Renal pelvis (tissue), 1 donor: ENCODE measurements at regions not wholly inside any gene's neighbourhood (a gene's known extent, or its start where the extent isn't known, plus 50 kb on each side); places are given as distances from the start of the nearest gene placed in this dataset.
"Not testable (repeated sequence)": the region's sequence is repeated elsewhere in the genome, so short reads cannot be mapped to it uniquely, and the experiment has no call there.

Source experiments
- DNase-seq: peaks from one replicate; pipeline ENCODE4 v3.0.0-alpha.2; 2013

GRCh38 chr2:55124682-55125081 is 74.4 kb upstream of the RTN4 start:
- DNase-seq: not testable (repeated sequence)

DNA sequence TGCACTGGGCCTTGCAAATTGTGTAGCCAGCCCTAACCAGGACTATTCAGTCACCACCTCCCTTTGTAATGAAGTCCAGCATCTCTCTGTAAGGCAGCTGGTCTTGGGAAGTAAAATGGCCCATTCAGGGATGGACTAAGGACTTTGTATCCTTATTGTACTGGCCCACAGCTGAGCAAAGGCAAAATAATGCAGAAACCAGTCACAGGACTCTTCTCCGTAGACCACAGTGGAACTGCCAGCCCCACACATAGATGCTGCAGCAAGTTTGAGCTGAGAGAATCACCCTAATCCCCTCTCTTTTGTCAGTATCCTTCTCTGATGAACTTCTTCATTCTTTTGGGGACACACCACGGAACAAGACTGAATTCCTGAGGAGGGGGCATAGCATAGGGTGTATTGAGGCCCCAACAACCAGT is 73.6 kb upstream of the RTN4 start:
- DNase-seq: no peak

- DNase-seq: peak; percentile 84
Observed at GRCh38 chr2:55120634-55121359, 70.5 kb upstream of the RTN4 start.

DNA sequence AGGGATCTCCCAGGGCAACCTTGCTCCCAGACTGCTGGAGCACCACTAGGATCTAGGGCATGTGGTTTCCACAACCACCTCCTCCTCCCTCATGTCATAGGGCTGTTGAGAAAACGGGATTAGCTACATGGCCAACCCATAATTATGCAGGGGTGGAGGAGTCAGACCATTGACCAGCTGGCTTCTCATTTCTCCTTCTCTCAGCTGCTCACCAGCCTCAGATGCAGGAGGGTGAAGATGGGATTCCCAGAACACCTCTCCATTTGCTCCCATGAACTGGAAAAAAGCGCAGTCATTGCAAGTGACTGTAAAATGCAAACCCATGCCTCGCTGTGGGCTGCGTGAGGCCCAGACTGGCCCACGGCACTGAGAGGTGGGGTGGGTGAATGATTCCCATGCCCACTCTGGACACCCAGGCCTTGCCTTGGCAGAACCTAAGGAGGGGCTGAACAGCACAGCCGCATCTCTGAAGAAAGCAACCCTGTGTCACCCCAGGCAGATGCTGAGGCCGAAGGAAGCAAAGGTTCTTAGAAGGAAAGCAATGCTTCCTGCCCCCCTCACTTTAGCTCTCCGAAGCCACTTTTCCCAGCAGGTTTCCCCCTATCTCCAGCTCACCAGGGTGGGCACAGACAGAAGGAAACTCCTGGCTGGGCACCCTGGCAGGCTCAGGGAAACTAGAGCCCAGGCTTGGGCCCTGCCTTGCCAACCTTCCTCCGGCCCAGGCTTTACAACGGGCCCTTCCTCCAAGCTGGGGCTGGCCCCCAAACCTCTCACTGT is 69.6 kb upstream of the RTN4 start:
- DNase-seq: no peak

GRCh38 chr2:55118643-55119083 is 68.4 kb upstream of the RTN4 start:
- no peak for DNase-seq

DNA sequence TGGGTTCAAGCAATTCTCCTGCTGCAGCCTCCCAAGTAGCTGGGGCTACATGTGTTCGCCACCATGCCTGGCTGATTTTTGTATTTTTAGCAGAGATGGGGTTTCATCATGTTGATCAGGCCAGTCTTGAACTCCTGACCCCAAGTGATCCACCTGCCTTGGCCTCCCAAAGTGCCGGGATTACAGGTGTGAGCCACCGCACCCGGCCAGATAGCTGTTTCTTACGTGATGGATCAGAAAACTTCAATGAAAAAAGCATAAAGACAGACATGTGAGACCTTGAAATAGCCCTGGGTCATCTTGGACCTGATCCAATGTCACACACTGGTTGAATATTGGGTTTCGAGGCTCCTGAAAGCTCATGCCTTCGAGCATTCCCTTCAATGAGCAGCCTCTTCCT is 66.7 kb upstream of the RTN4 start:
- no peak for DNase-seq

DNA sequence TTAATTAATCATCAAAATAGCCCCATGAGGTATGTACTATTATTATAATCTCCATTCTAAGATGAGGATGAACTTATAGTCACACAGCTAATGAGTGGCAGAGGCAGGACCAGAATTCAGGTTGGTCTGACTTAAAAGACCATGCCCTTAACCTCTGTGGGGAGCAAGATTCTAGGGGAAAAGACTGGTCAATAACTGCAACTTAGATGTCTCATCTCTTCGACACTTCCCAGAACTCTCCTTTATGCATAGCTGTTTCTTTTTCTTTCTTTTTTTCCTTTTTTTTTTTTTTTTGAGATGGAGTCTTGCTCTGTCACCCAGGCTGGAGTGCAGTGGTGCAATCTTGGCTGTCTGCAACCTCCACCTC is 66.3 kb upstream of the RTN4 start:
- no peak for DNase-seq

DNA sequence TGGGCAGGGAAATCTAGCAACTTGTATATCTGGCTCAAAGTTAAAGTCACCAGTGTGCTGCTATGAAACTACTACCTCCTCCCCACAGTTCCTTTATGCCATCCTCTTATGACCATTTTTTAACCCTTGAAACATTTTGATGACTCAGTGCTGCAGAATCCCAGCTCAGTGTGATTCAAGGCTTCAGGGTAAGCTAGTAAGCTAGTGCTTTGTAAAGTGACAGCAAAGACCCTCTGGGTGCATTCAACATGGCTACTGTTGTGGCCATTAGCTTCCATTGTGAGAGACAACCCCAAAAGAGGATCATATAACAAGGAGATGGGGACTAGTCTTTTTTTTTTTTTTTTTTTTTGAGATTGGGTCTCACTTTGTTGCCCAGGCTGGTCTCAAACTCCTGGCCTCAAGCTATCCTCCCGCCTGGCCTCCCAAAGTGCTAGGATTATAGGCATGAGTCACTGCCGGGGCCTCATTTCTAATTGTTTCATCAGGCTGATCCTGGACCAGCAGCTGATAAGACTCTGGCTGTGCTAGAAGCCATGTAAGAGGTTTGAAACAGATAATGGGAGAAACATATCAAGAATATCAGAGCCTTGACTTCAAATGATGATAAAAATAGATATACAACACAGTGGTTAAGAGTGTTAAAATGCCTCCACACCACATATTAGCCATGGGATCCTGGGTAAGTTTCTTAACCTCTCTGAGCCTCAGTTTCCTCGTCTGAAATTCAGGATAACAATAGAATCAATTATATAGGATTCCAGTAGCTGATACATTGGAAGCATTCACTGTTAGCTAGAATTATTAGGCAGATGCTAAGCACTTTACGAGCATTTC is 65.7 kb upstream of the RTN4 start:
- DNase-seq: no peak

GRCh38 chr2:55114597-55114996 is 64.3 kb upstream of the RTN4 start:
- DNase-seq: no peak

DNA sequence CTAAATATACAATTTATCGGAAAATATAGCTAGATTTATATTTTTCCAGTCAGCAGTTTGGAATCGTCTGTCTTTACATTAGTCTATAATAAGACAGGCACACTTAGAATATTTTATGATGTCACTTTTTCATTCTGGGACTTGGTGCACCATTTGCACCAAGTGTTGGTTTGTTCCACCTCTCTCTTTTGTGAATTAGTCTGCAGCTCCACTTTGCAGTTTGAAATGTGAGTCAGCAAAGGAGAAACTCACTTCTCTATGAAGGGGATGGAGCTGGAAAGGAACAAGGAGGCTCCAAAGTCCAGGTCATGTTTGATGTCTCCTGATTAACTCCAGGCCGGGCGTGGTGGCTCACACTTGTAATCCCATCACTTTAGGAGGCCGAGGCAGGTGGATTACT is 63.8 kb upstream of the RTN4 start:
- DNase-seq: no peak

GRCh38 chr2:55112229-55113031 is 62.2 kb upstream of the RTN4 start:
- peak; percentile 59 for DNase-seq

- no peak for DNase-seq
Observed at GRCh38 chr2:55111570-55112228, 61.4 kb upstream of the RTN4 start.

GRCh38 chr2:55111230-55111569 is 60.9 kb upstream of the RTN4 start:
- no peak for DNase-seq

GRCh38 chr2:55109219-55109891 is 59.1 kb upstream of the RTN4 start:
- no peak for DNase-seq

DNA sequence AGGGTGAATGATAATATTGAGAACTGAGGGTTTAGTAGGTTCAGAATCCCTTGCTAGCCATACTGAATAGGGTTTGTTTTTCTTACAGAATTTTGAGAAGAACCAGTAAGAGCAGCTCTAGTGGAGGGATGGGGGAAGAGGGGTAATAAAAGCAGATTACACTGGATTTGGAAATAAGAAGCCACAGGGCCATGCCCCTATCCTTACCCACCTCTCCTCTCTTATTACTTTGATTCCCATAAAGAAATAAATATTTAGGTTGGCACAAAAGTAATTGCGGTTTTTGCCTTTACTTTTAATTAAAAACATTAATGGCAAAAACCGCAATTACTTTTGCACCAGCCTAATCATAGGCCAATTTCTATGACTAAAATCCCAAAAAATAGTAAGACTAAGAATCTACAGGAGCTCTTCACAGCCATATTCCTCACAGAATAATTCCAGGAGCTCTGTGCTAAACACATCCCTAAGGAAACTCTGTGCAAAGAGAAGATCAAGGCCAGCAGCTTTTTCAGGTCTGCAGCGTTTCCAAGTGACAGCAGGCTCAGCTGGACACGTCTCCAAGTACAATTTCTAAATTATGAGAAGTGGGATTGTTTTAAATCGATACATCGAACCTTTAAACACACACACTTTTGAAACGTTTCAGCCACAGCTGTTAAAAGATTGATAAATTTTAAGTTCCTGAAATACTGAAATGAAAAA is 58.4 kb upstream of the RTN4 start:
- no peak for DNase-seq

DNA sequence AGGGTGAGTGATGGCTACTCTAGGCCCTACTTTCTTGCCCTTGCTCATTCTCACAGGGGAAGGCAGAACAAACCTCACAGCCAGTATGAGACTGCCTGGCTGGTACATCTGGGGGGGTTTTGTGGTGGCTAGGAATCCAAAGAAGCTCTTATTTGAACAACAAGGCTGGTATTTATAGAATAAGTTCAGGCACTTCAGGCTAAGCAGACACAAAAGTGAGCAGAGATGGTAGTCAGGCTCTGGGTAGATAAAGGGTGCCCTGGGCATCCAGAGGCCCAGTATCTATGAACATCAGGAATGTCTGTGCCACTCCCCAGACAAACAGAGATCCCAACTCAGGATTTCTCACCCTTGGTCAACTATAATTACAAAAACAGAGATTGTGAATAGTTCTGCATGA is 57.2 kb upstream of the RTN4 start:
- DNase-seq: no peak

GRCh38 chr2:55106148-55106547 is 55.9 kb upstream of the RTN4 start:
- no peak for DNase-seq

GRCh38 chr2:55105456-55105855 is 55.2 kb upstream of the RTN4 start:
- DNase-seq: no peak

DNA sequence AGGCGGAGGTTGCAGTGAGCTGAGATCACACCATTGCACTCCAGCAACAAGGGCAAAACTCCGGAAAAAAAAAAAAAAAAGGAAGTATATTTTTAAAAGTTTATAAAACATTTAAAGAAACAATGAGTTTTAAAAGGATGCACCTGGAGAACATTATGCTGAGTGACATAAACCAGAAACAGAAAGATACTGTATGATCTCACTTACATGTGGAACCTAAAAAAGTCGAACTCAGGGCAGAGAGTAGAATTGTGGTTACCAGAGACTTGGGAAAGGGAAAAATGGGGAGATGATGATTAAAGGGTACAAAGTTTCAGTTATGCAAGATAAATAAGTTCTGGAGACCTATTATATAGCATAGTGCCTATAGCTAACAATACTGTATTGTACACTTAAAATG is 52.8 kb upstream of the RTN4 start:
- no peak for DNase-seq
